Spleen (tissue), 11 donors: ENCODE measurements at regions not wholly inside any gene's neighbourhood (a gene's known extent, or its start where the extent isn't known, plus 50 kb on each side); places are given as distances from the start of the nearest gene placed in this dataset.

Experiments used
- DNase-seq: peaks from one replicate; pipeline ENCODE4 v3.0.0-alpha.2; 2020
- H3K27ac ChIP-seq, 8 donors: fragments of 200-600 bp; sonication (generic) in 7 of 8; 1 replicate in 4 of 8; 2 replicates in 4 of 8; pipeline versions ENCODE4 v1.5.0 to v1.8.0; 2016 to 2021; ENCODE audit warnings: inconsistent platforms in 4 of 8, mild to moderate bottlenecking in 4 of 8, moderate library complexity in 1 of 8
- H3K27me3 ChIP-seq, 7 donors: fragments of 200-600 bp; sonication (generic) in 6 of 7; replicated peaks in 1 of 7; 1 replicate in 4 of 7; 2 replicates in 3 of 7; pipeline versions ENCODE4 v1.5.0 to v1.8.0; 2016 to 2021; ENCODE audit warnings: inconsistent platforms in 3 of 7, mild to moderate bottlenecking in 1 of 7
- H3K36me3 ChIP-seq, 6 donors: fragments of 200-600 bp; sonication (generic) in 5 of 6; 1 replicate in 4 of 6; 2 replicates in 2 of 6; pipeline versions ENCODE4 v1.5.0 to v1.8.0; 2016 to 2021; ENCODE audit warnings: inconsistent platforms in 2 of 6
- H3K4me1 ChIP-seq, 6 donors: fragments of 200-600 bp; sonication (generic) in 5 of 6; 1 replicate in 3 of 6; 2 replicates in 3 of 6; pipeline versions ENCODE4 v1.5.0 to v1.8.0; 2016 to 2021; ENCODE audit warnings: inconsistent platforms in 3 of 6
- H3K4me3 ChIP-seq, 8 donors: fragments of 200-600 bp; sonication (generic) in 7 of 8; 1 replicate in 4 of 8; 2 replicates in 4 of 8; pipeline versions ENCODE4 v1.5.0 to v1.8.0; 2016 to 2021; ENCODE audit warnings: inconsistent platforms in 4 of 8, mild to moderate bottlenecking in 4 of 8, moderate library complexity in 2 of 8
- H3K9me3 ChIP-seq, 8 donors: fragments of 200-600 bp; sonication (generic) in 7 of 8; 1 replicate in 4 of 8; 2 replicates in 4 of 8; pipeline versions ENCODE4 v1.5.0 to v1.8.0; 2016 to 2021; ENCODE audit warnings: inconsistent platforms in 4 of 8
- POLR2A ChIP-seq, 3 donors: fragments of 450-650 bp; IDR thresholded peaks; one replicate each; pipeline ENCODE4 v1.5.1; 2017; ENCODE audit warnings: antibody characterized with exemption in 3 of 3, mild to moderate bottlenecking in 1 of 3
- POLR2AphosphoS5 ChIP-seq, 3 donors: sonication (generic); formaldehyde crosslinking; IDR thresholded peaks; one replicate each; pipeline ENCODE4 v1.5.1; 2017; ENCODE audit warnings: antibody characterized with exemption in 3 of 3
- WGBS, 5 donors: extraction: QIAGEN DNeasy Blood & Tissue Kit in 3 of 5; methylation state at CpG; one replicate each; pipeline versions ENCODE4 v1.1.5 to v1.1.7; 2013 to 2018; 5-methylcytosine and 5-hydroxymethylcytosine counted together
- intact Hi-C: fragments of 100-400 bp; cut with DNase I; formaldehyde crosslinking; loops from one replicate; pipeline ENCODE4 v1.15.0; 2023; ENCODE audit warnings: low total_unique reads
- TF ChIP-seq, protein P1 (sequence below), 11 experiments: fragments of 200-600 bp in 7 of 11; fragments of 450-650 bp in 4 of 11; sonication (generic) in 4 of 11; IDR thresholded peaks in 8 of 11; conservative IDR thresholded peaks in 3 of 11; 1 replicate in 7 of 11; 2 replicates in 4 of 11; pipeline versions ENCODE4 v1.4.0 to v1.8.0; 2016 to 2021; ENCODE audit warnings: antibody characterized with exemption in 11 of 11, inconsistent platforms in 4 of 11, mild to moderate bottlenecking in 1 of 11
- donor health status: healthy with polysubstance abuse.
- donor health status: DM: no; HTN: no; CAD: no; lungs with moderate emphysema.
- donor health status: DM: no; HTN: no; CAD: no.
- donor health status: Bipolar disorder and iron deficiency.
- donor health status: healthy.
- donor health status: DM: no; HTN: no; CAD: no.
- donor health status: DM: yes; HTN: yes; CAD: no.

DNA sequence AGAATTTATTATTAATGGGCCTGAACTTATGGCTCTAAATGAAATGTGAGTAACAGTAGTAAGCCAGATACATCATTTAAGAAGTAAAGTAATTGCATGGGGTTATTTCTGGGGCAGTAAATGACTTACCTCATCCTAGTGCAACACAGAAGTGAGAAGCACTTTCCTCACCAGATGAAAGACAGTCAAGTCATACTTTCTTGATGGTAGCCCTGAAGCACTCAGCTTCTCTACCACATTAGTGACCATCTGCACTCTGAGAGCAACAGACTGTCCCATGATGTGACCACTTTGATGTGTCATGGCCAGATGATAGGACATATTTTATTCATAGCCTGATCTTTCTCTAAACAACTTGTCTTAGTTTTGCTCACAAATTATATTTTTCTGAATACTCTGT lies 369.5 kb upstream of the PHF14 start:
- Histone ChIP-seq H3K36me3 (no peaks in the 10 kb centered on the region), H3K27me3 (no peaks in the 10 kb centered on the region), H3K9me3 (no peaks in the 10 kb centered on the region)

DNA sequence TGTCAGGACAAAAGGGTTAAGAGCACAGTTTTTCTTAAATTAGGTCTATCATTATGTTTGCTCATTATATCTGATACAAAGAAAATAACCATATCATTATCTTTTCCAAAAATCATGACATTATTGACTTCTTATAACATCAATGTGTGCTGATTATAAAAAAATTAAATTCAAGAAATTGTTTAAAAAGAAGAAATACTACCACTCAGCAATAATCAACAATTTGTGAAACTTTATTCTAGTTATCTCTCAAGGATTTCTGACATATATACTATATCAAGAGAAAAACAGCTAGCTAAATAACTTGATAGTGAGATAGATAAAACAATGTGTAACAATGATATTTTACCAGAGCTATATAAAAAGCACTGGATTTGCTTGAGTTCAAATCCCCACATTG lies 360.7 kb upstream of the PHF14 start:
- intact Hi-C loops = no loop called here
- no peaks in the 10 kb centered on the region for H3K36me3 ChIP-seq
- no peaks in the 10 kb centered on the region for H3K4me1 ChIP-seq
- H3K27ac ChIP-seq = no peak overlapping the region
- H3K9me3 ChIP-seq = no peaks in the 10 kb centered on the region
- no peaks in the 10 kb centered on the region for H3K27me3 ChIP-seq
- H3K4me3 ChIP-seq = no peak overlapping the region
- no peak for TF ChIP-seq POLR2A (IDR thresholded peaks at IDR 0.05)
- no peak for TF ChIP-seq POLR2AphosphoS5 (IDR thresholded peaks at IDR 0.05)
- no peak for DNase-seq

More for the DNA sequence above, 369.5 kb upstream of the PHF14 start:
- H3K4me3 ChIP-seq = no peak overlapping the region
- H3K27ac ChIP-seq = no peak overlapping the region
- intact Hi-C loops = no loop called here
- H3K4me1 ChIP-seq = no peaks in the 10 kb centered on the region
- TF ChIP-seq POLR2AphosphoS5 (IDR thresholded peaks at IDR 0.05) = no peak
- TF ChIP-seq POLR2A (IDR thresholded peaks at IDR 0.05) = no peak
- TF ChIP-seq, protein P1, sequence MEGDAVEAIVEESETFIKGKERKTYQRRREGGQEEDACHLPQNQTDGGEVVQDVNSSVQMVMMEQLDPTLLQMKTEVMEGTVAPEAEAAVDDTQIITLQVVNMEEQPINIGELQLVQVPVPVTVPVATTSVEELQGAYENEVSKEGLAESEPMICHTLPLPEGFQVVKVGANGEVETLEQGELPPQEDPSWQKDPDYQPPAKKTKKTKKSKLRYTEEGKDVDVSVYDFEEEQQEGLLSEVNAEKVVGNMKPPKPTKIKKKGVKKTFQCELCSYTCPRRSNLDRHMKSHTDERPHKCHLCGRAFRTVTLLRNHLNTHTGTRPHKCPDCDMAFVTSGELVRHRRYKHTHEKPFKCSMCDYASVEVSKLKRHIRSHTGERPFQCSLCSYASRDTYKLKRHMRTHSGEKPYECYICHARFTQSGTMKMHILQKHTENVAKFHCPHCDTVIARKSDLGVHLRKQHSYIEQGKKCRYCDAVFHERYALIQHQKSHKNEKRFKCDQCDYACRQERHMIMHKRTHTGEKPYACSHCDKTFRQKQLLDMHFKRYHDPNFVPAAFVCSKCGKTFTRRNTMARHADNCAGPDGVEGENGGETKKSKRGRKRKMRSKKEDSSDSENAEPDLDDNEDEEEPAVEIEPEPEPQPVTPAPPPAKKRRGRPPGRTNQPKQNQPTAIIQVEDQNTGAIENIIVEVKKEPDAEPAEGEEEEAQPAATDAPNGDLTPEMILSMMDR (IDR thresholded peaks at IDR 0.05 in 8 of 11, conservative IDR thresholded peaks at IDR 0.05 in 3 of 11) = no peak
- DNase-seq = no peak

DNA sequence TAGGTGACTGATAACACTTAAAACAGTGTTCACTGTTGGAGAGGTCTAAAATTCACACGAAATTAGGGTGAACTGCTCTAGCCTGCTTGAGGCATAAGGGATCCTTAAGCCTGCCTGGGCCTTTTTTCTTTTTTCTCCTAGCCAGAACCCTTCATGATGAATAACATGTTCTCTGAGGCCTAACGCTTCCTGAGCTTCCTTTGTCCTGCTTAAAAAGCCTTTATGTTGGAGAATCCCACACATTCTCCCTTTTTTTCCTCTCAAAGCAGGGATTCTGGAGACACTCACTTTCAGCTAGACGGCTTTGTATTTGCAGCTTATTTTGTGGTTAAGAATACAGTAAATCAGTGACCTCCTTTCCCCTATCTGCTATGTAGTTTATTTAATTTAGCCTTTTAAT lies 354.7 kb upstream of the PHF14 start:
- no peaks in the 10 kb centered on the region for H3K9me3 ChIP-seq
- TF ChIP-seq POLR2AphosphoS5 (IDR thresholded peaks at IDR 0.05) = no peak
- TF ChIP-seq, protein P1 (IDR thresholded peaks at IDR 0.05 in 8 of 11, conservative IDR thresholded peaks at IDR 0.05 in 3 of 11) = no peak
- TF ChIP-seq POLR2A (IDR thresholded peaks at IDR 0.05) = no peak
- no peaks in the 10 kb centered on the region for H3K4me1 ChIP-seq
- WGBS, 5 donors = 52 to 68% (median 58%) methylated on average over 3 of the region's 3 CpGs
- intact Hi-C loops = no loop called here
- H3K4me3 ChIP-seq = no peak overlapping the region
- H3K36me3 ChIP-seq = no peaks in the 10 kb centered on the region
- H3K27me3 ChIP-seq = no peaks in the 10 kb centered on the region
- H3K27ac ChIP-seq = no peak overlapping the region
- no peak for DNase-seq

DNA sequence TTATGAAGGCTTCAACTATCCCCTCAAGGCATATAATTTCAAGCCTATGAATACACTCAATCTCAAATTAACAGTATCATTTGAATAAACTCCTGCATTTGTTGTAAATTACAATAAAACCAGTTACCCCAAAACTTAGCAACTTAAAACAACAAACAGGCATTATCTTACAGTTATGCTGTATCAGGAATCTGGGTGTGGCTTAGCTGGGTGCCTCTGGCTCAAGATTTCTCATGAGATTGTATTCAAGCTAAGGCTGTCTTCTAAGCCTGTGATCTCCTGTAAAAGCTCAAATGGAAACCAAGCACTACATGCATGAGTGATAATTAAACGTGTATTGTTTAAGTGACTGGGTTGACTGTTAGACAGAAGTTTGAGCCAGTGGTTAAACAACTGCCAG lies 341.0 kb upstream of the PHF14 start:
- H3K27me3 ChIP-seq = no peaks in the 10 kb centered on the region
- no peak overlapping the region for H3K27ac ChIP-seq
- H3K36me3 ChIP-seq = no peaks in the 10 kb centered on the region
- intact Hi-C loops = no loop called here
- no peaks in the 10 kb centered on the region for H3K4me1 ChIP-seq
- H3K4me3 ChIP-seq = no peak overlapping the region
- WGBS, 5 donors = 43 to 85% (median 67%) methylated on average over 1 of the region's 1 CpG
- peaks cover 0 to 19% (median 12%) of the 10 kb centered on the region in 8 donors for H3K9me3 ChIP-seq
- TF ChIP-seq POLR2AphosphoS5 (IDR thresholded peaks at IDR 0.05) = no peak
- TF ChIP-seq POLR2A (IDR thresholded peaks at IDR 0.05) = no peak
- TF ChIP-seq, protein P1 (IDR thresholded peaks at IDR 0.05 in 8 of 11, conservative IDR thresholded peaks at IDR 0.05 in 3 of 11) = no peak
- no peak for DNase-seq

DNA sequence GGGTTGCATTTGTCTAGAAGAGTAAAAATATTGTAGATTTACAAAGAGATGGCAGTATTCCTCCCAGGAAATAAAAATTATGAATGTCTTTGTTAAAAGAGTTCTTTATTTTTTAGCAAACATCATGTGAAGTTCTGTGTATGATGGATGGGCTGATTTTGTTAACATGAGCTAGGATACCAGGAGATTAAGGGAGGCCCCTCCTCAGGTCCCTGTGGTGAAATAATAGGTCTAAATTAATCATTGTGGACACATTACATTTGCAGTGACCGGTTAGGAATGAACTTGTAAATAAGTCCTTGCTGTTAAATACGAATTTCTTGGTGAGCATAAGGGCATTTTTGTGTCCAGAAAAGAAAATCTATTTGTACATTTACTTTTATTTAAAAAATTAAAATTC lies 339.4 kb upstream of the PHF14 start:
- Histone ChIP-seq H3K36me3 (no peaks in the 10 kb centered on the region), H3K4me1 (no peaks in the 10 kb centered on the region), H3K27ac (no peak overlapping the region), H3K4me3 (no peak overlapping the region), H3K27me3 (no peaks in the 10 kb centered on the region), H3K9me3 (peaks cover 0 to 19% (median 12%) of the 10 kb centered on the region in 8 donors)
- WGBS, 5 donors = 51 to 76% (median 63%) methylated on average over 2 of the region's 2 CpGs
- intact Hi-C loops = no loop called here
- DNase-seq = no peak
- TF ChIP-seq POLR2AphosphoS5 (IDR thresholded peaks at IDR 0.05) (no peak), POLR2A (IDR thresholded peaks at IDR 0.05) (no peak)
- TF ChIP-seq, protein P1 (IDR thresholded peaks at IDR 0.05 in 8 of 11, conservative IDR thresholded peaks at IDR 0.05 in 3 of 11) = no peak
